ENCODE measurements at regions not wholly inside any gene's neighbourhood (a gene's known extent, or its start where the extent isn't known, plus 50 kb on each side); places are given as distances from the start of the nearest gene placed in this dataset.

DNA sequence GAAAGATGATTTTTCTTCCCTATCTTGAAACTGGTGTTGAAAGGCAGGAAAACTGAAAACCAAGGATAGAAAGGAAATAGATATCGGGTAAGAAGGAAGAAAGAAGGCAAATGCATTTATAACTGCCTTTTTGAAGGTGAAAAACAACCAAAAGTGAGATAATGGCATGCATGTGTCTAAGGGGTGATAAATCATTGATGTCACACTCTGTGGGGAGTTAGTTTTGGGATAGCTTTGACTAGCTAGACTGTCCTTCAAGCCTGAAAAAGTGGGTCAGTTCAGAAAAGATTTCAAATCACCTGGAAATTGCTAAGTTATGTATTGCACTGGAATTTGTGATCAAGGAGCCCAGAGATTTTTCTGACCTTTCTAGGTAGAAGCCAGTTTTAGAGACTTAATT lies 142.2 kb upstream of the UMPS start:
- in situ Hi-C loops (cut with HindIII; ENCODE audit: low pct_unique_long_range_greater_than_20kb, low sequenced_read_pairs): no loop called here
- no TSS peak for BruUV-seq (replicated peaks)
- no peak for TF ChIP-seq POLR2AphosphoS5 (IDR thresholded peaks at IDR 0.05; ENCODE audit: low read depth, low read length)
- TF ChIP-seq TCF7L2 (IDR thresholded peaks at IDR 0.05; ENCODE audit: low read depth, low read length): no peak
- no peak for TF ChIP-seq REST (IDR thresholded peaks at IDR 0.05; ENCODE audit: insufficient read depth in 1 of 2, low read depth in 2 of 2, low read length in 1 of 2)
- no peak for TF ChIP-seq CTCF (IDR thresholded peaks at IDR 0.05)
- no peak for TF ChIP-seq SIN3A (IDR thresholded peaks at IDR 0.05; ENCODE audit: borderline replicate concordance, insufficient read depth, low read depth, low read length)

DNA sequence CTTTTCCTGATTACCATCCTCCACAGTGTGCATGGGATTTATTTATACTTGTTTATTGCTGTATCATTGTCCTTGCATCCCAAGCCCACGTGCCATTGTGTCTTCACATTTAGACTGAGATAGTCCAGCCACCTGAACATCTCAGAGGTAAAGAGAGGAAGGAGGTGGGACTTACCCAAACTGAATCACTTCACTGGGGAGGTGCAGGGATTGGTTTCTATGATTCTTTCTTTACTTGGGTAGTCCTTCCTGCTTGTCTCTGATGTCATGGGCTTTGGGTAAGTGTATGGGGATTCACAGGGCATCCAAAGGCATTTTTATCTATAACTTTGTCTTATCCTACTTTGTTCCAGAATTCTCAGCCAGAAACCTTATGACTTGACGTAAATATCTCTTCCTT lies 141.5 kb upstream of the UMPS start:
- TF ChIP-seq SIN3A (IDR thresholded peaks at IDR 0.05; ENCODE audit: borderline replicate concordance, insufficient read depth, low read depth, low read length): no peak
- TF ChIP-seq TCF7L2 (IDR thresholded peaks at IDR 0.05; ENCODE audit: low read depth, low read length): no peak
- no peak for TF ChIP-seq REST (IDR thresholded peaks at IDR 0.05; ENCODE audit: insufficient read depth in 1 of 2, low read depth in 2 of 2, low read length in 1 of 2)
- no peak for TF ChIP-seq POLR2AphosphoS5 (IDR thresholded peaks at IDR 0.05; ENCODE audit: low read depth, low read length)
- no TSS peak for BruUV-seq (replicated peaks)
- no peaks in the 10 kb centered on the region for H3K9me3 ChIP-seq (ENCODE audit: control insufficient read depth, insufficient read depth, low read depth, low read length)
- ChIA-PET CTCF (no interaction called here), POLR2A (no interaction called here)
- no peak overlapping the region for H3K4me3 ChIP-seq (ENCODE audit: low read depth in 2 of 2, low read length in 2 of 2)
- ATAC-seq (no peak), DNase-seq (ENCODE audit: low read depth, low spot score) (no peak)
- no peaks in the 10 kb centered on the region for H3K4me1 ChIP-seq (ENCODE audit: control insufficient read depth, insufficient read depth, low read length)
- peaks cover 25% of the 10 kb centered on the region for H3K27me3 ChIP-seq (ENCODE audit: control insufficient read depth, insufficient read depth, low read length)
- intact Hi-C loops (cut with micrococcal nuclease; ENCODE audit: unreplicated experiment) (no loop called here), in situ Hi-C loops (cut with HindIII; ENCODE audit: low pct_unique_long_range_greater_than_20kb, low sequenced_read_pairs) (no loop called here)
- H3K27ac ChIP-seq (ENCODE audit: low read length): no peak overlapping the region
- H3K36me3 ChIP-seq (ENCODE audit: control insufficient read depth, insufficient read depth, low read length): no peaks in the 10 kb centered on the region

More for the DNA sequence above, 142.2 kb upstream of the UMPS start:
- Histone ChIP-seq H3K27ac (ENCODE audit: low read length) (no peak overlapping the region), H3K4me3 (ENCODE audit: low read depth in 2 of 2, low read length in 2 of 2) (no peak overlapping the region), H3K4me1 (ENCODE audit: control insufficient read depth, insufficient read depth, low read length) (no peaks in the 10 kb centered on the region), H3K27me3 (ENCODE audit: control insufficient read depth, insufficient read depth, low read length) (peaks cover 32% of the 10 kb centered on the region), H3K36me3 (ENCODE audit: control insufficient read depth, insufficient read depth, low read length) (no peaks in the 10 kb centered on the region), H3K9me3 (ENCODE audit: control insufficient read depth, insufficient read depth, low read depth, low read length) (no peaks in the 10 kb centered on the region)
- ChIA-PET CTCF (no interaction called here), POLR2A (no interaction called here)
- no peak for ATAC-seq
- DNase-seq (ENCODE audit: low read depth, low spot score): no peak
- intact Hi-C loops (cut with micrococcal nuclease; ENCODE audit: unreplicated experiment): no loop called here
